GM19452 (cell line): ENCODE measurements at regions not wholly inside any gene's neighbourhood (a gene's known extent, or its start where the extent isn't known, plus 50 kb on each side); places are given as distances from the start of the nearest gene placed in this dataset.

Source experiments
- ATAC-seq: cut with Tn5 transposase; IDR thresholded peaks from one replicate; pipeline ENCODE4 v1.9.1; 2021; ENCODE audit not compliant: unreplicated experiment

- no peak for ATAC-seq
Measured at GRCh38 chr13:34764246-34764645, 177.8 kb upstream of the NBEA start.

- ATAC-seq, result no peak
Measured at GRCh38 chr13:34765446-34766180, 176.5 kb upstream of the NBEA start.

- ATAC-seq, result no peak
Measured at GRCh38 chr13:34767778-34768177, 174.3 kb upstream of the NBEA start.

GRCh38 chr13:34772206-34772605 is 169.9 kb upstream of the NBEA start:
- no peak for ATAC-seq

GRCh38 chr13:34772881-34773280 is 169.2 kb upstream of the NBEA start:
- no peak for ATAC-seq

GRCh38 chr13:34776390-34776981 is 165.6 kb upstream of the NBEA start:
- ATAC-seq, result no peak

- ATAC-seq, result no peak
Measured at GRCh38 chr13:34777089-34777913, 164.8 kb upstream of the NBEA start.

- no peak for ATAC-seq
Measured at GRCh38 chr13:34777914-34778303, 164.2 kb upstream of the NBEA start.

- no peak for ATAC-seq
Measured at GRCh38 chr13:34779171-34779570, 162.9 kb upstream of the NBEA start.

GRCh38 chr13:34793301-34793700 is 148.8 kb upstream of the NBEA start:
- no peak for ATAC-seq

- no peak for ATAC-seq
Measured at GRCh38 chr13:34803756-34804155, 138.3 kb upstream of the NBEA start.

GRCh38 chr13:34805347-34805746 is 136.7 kb upstream of the NBEA start:
- no peak for ATAC-seq

GRCh38 chr13:34808649-34809048 is 133.4 kb upstream of the NBEA start:
- no peak for ATAC-seq

GRCh38 chr13:34810996-34811395 is 131.1 kb upstream of the NBEA start:
- ATAC-seq, result no peak

GRCh38 chr13:34815526-34815925 is 126.5 kb upstream of the NBEA start:
- ATAC-seq, result no peak

- no peak for ATAC-seq
Measured at GRCh38 chr13:34816245-34816884, 125.7 kb upstream of the NBEA start.

- ATAC-seq, result no peak
Measured at GRCh38 chr13:34816908-34817665, 125.0 kb upstream of the NBEA start.

- ATAC-seq, result no peak
Measured at GRCh38 chr13:34822650-34823049, 119.4 kb upstream of the NBEA start.

- ATAC-seq, result no peak
Measured at GRCh38 chr13:34826432-34826831, 115.6 kb upstream of the NBEA start.

- no peak for ATAC-seq
Measured at GRCh38 chr13:34833562-34834182, 108.4 kb upstream of the NBEA start.
